ENCODE measurements at regions not wholly inside any gene's neighbourhood (a gene's known extent, or its start where the extent isn't known, plus 50 kb on each side); places are given as distances from the start of the nearest gene placed in this dataset.

DNA sequence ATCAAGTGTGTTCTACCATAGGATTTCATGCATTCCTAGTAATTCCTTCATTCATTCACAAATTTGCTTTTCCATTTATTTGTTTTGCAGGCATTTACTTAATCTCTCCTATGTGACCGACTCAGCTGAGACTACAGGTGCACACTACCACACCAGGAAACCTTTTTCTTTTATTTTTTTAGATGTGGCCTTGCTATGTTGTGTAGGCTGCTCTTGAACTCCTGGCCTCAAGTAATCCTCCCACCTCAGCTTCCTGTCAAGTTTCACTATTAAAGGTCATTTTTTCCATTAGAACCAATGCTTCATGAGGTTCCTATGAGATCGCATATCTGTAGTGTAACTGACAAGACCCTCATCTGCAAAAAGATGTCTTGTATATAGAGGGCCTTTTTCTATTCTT, 1218.7 kb downstream of the VRK1 start:
- DNase-seq (ENCODE audit: low read depth) = no peak

DNA sequence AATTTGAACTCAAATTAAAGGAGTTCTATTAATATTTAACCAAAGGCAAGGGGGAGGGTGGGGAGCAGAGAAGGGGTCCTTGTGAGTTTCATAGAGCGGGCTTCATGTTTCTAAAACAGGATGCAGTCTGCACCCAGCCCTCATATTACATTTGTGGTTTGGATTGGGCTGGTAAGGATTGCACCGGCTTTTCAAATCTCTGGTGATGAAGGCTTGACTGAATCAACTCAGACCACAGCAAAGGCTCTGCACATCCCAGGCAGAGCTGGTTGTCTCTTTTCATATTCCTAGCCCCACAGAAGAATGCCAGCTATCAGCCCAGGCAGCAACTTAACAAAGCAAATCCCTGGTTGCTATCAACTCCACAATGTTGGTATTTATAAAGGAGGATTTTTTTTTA, 1221.4 kb downstream of the VRK1 start:
- no peak for DNase-seq (ENCODE audit: low read depth)

DNA sequence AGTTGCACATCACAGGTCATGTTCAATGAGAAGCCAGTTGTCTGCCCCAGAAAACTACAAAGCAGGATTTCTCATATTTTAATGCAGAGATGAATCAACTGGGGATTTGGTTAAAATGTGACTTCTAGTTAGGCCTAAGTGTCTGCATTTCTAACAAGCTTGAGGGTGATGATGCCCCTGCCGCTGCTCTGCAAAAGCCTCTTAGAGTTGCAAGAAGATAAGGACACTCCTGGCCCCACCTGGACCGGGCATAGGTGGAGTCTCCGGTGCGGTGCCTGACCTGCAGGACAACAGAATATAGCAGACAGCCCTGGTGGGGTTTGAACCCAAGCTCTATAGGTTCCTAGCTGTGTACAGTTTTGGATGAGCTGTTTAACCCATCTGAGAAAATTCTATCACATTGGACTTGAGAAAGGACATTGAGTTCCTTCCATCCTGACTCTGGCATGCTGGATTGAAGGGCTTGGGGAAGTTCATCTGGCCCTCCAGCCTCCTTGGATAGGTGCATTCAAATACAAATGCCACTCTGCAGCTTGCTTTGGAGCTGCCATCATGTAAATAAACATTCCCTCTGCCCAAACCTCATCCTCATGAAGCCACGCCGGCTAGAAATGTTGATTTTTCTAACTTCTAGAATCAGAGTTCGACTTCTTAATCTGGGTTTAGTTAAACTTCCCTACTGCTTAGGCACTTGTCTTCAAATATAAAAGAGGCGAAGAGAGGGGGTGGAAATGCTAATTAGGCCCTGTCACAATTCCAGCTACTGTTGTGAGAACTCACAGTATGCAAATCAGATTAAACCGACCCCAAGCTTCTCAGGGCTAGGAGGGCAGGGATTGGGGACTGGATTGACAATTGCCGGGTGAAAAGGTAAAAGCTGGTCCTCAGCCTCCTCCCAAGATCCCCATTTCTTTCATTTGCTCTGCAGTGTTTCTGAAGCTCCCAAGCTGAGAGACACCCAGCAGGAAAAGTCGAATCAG, 1225.6 kb downstream of the VRK1 start:
- no peak for DNase-seq (ENCODE audit: low read depth)

DNA sequence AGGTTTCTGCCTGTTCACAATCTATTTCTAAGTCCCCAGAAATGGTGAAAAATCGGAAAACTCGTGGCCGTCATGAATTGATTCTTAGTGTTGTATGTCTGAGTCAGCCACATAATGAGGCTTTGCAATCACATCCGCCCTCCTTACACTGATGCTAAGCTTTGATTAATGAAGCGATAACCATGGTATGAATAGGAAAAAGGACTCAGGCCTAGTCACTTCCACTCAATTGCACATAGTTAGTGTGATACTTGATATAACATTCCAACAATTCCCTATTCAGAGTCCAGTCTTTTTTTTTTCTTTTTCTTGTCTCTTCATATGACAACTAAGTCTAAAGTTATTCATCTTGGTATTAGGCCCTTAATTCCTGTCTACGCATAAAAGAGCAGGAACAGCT, 1231.0 kb downstream of the VRK1 start:
- DNase-seq (ENCODE audit: low read depth) = no peak

DNA sequence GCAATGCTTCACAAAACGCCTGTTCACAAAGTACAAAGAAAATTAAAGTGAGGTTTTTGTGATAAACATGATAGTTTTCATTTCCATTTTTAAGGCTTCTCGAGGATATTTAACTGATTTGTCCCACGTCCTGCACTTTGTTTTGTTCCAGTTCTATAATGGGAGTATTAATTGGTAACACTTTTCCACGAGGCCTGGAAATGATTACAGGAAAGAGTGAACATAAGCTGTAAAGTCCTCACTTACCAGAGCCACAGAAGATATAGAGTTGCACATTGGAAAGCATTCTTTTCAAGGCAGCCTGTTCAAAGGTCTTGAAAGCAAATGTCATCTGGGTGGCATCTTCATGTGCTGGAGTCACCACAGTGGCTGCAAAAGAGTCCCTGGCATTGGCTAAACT, 1236.6 kb downstream of the BCL11B start:
- no peak for DNase-seq (ENCODE audit: low read depth)

DNA sequence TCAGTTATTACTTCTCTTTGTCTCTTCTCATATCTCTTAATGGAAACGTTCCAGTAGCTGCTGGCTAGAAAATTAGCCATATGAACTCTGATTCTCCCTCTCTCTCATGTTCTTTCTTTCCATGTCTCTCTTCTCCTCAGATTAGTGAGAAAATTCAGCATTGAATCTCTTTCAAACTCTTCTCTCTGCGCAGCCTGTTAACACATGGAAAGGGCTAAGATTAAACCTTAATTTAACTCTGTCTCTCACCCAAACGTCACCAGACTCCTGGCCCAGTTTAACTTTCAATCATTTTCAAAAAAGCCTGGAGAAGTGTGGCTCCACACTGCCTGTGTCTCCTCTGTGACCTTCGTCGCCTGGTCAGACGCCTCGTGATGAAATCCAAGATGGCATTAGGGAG, 1234.2 kb downstream of the BCL11B start:
- DNase-seq (ENCODE audit: low read depth) = no peak

DNA sequence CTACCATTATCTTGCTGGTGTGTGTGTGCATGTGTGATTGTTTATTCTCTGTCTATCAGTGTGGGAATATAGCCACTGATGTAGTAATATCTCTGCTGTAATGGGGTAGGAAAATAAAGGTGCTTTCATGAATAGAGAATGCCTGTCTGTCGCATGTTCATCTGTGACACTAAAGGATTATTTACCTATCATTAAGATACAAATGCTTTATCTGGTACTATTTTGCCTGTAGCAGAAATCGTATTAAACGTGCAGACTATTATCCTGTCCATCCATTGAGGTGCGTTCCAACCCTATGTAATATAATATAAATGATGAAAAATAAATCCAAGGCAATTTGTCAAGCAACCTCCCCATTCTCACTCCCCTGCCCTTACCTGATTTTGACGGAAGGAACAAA, 1215.1 kb downstream of the BCL11B start:
- no peak for DNase-seq (ENCODE audit: low read depth)

DNA sequence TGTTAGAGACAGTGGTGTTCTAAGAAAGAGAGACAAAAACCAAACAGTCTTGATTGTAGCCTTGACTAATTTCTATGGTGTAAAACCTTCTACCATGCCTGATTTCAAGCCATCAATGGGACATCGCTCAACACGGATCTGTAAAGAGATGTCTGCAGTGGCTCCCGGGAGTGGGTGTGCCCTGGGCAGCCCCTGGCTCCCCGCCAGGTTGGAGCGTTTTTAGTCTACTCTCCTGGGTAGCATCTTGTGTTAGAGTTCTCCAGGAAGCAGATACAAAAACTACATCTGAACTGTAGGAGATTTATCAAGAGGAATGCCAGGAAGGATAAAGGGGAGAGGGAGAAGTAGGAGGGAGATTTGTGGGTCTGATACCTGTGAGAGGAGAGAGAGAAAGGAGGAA, 1212.9 kb downstream of the BCL11B start:
- no peak for DNase-seq (ENCODE audit: low read depth)

DNA sequence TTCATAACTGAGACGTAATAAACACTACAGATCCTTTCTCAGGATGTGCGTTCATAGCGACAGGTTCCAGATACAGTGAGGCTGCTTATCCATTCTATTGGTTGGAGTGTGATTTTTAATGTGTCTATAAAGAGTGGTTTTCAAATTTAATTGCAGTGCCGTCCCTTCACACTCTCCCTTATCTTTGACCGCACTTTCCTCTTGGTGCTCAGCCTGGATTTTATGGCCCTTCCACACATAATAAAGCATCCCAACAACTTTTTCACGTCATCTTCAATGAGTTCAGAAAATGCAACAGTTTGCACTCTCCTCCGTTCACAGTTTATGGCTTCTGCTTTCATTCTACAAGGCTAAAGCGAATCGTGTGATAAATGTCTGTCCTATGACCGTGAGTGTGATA, 1209.9 kb downstream of the BCL11B start:
- DNase-seq (ENCODE audit: low read depth) = no peak

DNA sequence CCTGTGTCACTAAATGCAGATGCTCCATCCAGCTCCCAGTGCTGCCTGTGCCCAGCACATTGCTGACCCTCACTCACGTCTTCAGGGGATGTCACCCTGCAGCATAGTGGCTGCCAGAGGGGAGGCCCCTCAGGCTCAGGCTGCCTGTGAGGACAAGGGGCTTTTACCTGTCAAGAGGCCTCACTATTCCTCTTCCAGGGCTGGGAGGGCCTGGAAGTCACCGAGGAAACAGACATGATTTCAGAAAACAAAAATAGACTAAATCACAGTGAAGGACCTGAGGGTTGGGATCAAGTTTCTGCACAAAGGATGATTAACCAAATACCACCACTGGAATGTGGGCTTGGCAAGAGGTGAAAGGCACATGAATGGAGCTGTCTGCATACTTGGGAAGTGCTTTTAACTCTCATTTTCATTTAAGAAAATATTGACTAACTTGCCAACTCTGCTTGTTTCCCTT, 1202.3 kb downstream of the BCL11B start:
- no peak for DNase-seq (ENCODE audit: low read depth)

DNA sequence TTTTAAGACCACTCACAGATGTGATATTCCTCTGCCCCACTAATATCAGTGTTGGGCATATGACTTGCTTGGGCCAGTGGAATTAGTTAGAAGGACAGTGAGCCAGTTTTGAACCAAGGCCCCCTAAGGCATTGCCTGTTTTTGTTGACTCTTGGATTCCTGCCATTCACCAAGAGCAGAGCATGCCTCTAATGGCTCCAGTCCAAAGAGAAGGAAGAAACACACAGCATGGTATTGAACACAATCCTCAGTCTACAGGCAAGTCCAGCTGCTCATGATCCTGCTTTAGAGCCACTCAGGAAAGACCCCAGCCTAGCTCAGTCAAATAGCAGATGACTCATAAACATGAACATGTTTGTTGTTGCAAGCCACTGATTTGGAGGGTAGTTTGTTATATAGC, 1201.5 kb downstream of the BCL11B start:
- DNase-seq (ENCODE audit: low read depth) = no peak

DNA sequence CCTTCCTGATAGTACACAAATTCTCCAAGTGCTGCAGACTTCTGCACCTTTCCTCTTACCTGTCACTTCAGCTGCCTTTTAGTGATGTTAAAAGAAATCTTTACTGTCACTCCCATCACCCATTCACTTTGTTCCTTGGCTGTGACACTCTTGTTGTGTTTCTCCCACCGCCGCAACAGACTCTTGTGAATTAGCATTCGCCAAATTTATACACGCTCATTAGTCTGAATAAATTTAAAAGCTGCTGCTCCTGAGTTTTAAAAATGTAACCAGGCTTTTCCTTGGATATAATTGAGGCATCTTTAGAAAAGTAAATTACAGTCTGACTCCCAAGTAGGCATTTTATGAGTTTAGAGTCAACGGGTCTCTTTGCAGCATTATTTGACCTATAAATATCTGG, 1197.9 kb downstream of the BCL11B start:
- no peak for DNase-seq (ENCODE audit: low read depth)

DNA sequence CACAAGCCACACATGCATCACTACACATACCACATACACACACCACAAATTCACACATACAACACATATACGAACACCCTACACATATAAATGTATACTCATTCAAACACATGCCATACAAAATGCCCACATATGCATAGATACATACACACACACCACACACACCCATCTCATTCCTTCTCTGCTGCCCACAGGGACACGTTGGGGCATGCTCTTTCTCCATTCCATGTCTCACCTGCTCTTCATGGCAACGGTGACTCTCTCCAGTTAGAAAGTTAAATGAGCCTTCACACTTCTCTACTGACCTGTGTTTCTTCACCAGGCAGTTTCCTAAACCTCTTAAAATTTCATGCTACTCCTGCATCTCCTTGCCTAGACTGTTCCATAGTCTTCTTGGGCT, 1194.8 kb downstream of the BCL11B start:
- DNase-seq (ENCODE audit: low read depth) = no peak

DNA sequence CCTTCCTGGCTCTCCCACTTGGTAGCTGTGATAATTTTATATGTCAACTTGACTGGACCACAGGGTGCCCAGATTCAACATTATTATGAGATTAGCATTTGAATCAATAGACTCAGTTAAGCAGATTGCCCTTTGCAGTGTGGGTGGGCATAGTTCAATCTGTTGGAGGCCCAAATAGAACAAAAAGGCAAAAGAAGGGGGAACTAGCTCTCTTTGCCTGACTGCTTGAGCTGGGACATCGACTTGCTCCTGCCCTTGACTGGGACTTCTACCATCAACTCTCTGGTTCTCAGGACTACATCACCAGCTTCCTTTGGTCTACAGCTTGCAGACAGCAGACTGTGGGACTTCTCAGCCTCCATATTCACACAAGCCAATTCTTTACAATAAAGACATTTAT, 1189.2 kb downstream of the BCL11B start:
- no peak for DNase-seq (ENCODE audit: low read depth)

DNA sequence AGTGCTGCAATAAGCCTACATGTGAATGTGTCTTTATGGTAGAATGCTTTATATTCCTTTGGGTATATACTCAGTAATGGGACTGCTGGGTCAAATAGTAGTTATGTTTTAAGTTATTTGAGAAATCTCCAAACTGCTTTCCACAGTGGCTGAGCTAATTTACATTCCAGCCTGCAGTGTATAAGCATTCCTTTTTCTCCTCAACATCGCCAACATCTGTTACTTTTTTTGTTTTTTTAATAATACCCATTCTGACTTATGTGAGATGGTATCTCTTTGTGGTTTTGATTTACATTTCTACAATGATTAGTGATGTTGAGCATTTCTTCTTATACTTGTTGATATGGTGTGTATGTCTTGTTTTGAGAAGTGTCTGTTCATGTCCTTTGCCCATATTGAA, 1186.2 kb downstream of the BCL11B start:
- DNase-seq (ENCODE audit: low read depth) = no peak

DNA sequence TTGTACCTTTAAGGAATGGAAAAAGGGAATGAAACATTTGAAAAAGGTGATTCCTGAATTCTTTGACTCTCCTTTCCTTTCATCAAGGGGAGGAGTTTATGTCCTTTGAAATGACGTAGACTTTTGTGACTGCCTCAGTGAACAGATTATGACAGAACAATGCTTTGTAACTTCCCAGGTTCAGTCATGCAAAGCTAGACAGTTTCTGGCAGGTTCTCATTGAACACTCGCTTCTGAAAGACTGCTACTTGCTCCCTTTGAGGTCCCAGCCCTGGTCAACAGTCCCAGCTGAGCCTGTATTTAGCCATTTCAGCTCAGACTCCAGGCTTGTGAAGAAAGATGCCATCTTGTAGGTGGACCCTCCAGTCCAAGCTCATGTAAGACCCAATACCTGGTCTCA, 1178.9 kb downstream of the BCL11B start:
- DNase-seq (ENCODE audit: low read depth) = no peak

DNA sequence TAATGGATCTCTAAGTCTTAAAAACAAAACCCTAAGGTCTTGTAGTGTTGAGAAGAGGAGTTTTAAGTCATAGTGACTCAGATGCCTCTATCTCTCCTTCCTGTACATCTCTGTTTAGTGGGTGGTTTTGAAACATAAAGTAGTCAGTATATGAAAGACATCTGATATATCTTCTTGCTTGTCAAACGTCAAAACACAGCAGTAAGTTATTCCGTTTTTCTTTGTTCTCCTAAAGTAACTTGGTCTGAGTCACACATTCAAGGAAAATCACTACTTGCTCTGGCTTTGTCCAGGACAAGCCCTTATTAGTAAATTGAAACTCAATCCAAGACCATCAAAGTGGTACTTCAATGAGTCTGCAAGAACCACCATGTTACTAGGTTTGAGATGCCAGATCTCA, 1172.5 kb downstream of the BCL11B start:
- no peak for DNase-seq (ENCODE audit: low read depth)

DNA sequence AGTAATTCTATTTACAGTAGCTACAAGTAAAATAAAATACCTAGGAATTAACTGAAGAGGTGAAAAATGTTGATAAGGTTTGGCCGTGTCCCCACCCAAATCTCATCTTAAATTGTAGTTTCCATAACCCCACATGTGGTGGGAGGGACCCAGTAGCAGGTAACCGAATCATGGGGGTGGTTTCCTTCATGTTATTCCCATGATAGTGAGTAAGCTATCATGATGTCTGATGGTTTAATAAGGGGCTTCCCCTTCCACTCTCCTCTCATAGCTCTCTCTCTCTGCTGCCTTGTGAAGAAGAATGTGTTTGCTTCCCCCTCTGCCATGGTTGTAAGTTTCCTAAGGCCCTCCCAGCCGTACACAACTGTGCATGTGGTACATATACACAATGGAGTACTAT, 1170.7 kb downstream of the BCL11B start:
- no peak for DNase-seq (ENCODE audit: low read depth)

DNA sequence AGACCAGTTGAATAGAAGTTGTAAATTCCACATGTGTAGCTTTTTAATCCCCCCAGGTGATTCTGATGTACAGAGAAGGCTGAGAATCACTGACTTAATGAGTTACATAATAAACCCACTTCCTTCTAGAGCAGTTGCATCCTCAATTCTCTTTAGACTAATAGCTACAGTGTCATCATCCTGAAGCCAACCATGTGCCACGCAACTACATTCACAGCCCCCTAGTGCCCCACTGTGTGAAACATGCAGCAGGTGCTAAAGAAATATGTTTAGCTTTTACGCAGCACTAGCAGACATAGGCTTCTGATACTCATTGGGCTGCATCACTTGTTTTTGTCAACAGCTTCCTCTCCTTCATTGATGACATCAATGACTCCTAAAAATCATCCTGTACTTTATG, 1168.3 kb downstream of the BCL11B start:
- no peak for DNase-seq (ENCODE audit: low read depth)

DNA sequence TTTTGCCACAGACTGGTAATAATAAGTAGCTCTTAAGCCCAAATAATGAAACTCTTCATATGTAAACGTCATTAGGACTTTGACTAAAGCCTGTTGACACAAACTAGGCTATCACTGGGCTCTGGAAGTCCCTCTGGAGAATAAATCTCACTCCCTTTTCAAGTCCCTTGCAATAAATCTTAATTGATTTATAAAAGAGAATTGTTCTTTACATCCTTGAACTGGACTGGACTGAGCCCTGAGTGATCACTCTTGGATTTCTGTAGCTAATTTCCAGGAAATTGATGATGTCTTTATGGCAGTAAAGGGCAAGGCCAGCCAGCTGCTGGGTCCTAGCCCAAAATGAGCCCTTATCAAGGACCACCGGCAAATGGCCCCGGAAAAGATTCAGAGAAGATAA, 1162.7 kb downstream of the BCL11B start:
- no peak for DNase-seq (ENCODE audit: low read depth)

DNA sequence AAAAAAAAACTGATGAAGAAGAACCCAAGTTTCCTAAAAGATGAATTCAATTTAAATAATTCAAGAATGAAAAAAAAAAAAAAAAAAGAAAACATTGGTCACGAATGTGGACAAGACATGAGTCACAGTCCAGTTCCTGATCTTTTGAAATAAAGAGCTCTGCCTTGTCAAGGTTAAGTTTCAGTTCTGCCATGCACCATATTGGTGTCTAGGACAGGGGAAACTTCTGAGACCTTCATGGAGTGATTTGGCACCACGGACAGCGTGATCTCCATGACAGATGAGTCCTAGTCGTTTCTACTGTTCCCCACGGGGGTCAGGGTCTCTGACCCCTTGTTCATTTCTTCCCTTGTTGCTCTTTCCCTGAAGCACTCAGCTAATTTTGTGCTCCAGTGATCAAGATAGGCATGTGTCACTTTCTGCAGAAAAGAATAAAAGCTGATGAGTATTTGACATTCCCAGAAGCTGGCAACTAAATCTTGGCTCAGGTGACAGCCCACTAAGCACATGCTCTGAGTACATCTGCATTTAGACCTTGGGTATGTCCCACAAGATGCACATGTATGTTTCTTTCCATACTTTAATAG, 1159.7 kb downstream of the BCL11B start:
- DNase-seq (ENCODE audit: low read depth) = no peak

DNA sequence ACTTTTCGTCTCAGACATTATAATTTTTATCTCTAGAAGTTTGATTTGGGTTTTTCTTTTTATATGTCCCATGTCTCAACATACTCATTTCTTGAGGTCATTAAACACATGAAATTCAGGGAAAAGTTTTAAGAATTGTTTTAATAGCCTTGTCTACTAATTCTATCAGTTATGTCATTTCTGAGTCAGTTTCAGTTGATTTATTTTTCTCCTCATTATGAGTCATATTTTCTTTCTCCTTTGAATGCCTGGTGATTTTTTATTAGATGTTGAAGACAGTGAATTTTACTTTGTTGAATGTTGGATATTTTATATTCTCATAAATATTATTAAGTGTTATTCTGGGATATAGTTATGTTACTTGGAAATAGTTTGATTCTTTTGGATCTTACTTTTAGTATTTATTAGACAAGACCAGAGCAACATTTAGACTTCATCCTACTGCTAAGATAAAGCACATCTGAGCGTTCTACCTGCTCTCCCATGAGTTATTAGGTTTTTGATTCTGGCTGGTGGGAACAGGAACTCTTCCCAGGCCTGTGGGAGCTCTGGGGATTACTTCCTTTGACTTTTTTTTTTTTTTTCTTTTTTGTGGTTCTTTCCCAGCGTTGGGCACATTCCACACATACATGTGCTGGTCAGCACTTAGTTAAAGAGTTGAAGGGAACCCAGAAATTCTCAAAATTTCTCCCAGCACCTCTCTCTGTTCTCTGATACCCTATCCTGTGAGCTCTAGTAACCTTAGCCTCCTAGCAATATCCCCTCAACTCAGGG, 1157.7 kb downstream of the BCL11B start:
- no peak for DNase-seq (ENCODE audit: low read depth)

DNA sequence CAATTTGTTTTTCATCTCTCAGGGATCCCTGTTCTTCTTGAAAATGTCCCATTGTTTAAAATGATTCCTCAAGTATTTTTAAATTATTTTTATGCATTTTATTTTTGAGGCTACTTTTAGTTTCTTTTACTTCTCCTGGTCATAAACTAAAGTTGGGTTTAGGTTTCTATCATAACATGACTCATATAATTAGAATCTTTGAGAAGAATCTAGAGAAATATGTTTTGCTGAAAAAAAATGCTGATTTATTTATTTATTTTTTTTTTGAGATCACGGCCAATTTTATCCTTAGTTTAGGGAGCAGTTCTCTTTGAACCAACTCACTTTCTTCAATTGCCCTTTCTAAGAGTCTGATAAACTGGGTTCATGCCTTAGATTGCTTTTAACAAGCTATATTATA, 1157.1 kb downstream of the BCL11B start:
- DNase-seq (ENCODE audit: low read depth) = no peak
